ENCODE measurements at regions not wholly inside any gene's neighbourhood (a gene's known extent, or its start where the extent isn't known, plus 50 kb on each side); places are given as distances from the start of the nearest gene placed in this dataset.

DNA sequence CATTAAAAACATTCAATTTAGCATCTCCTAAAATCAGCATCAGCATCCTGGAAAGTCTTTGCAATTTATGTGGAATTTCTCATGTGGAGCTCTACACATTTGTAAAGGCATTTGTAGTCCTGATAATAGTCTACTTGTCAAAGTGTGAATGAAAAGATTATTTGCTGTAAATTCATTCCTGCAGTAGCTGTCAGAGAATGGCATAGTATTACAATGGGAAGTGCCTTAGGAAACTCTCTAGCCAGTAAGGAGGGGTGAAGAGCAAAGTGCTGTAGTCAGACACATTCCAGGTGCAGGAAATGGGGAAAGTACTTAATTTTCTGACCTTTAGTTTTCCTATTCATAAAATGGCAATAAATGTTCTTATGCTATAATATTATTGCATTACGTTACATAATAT lies 627.9 kb downstream of the KCTD16 start:
- no peak for DNase-seq
- CTCF ChIA-PET: no interaction called here
- no peaks in the 10 kb centered on the region for H3K4me1 Mint-ChIP-seq (ENCODE audit: low read depth)
- no peak overlapping the region for H3K4me3 Mint-ChIP-seq
- no peaks in the 10 kb centered on the region for H3K36me3 Mint-ChIP-seq (ENCODE audit: low read depth)
- no peaks in the 10 kb centered on the region for H3K27me3 Mint-ChIP-seq (ENCODE audit: low read depth)
- H3K9me3 Mint-ChIP-seq: peaks cover 8% of the 10 kb centered on the region
- H3K27ac Mint-ChIP-seq: no peak overlapping the region
- intact Hi-C loops (cut with micrococcal nuclease): no loop called here

DNA sequence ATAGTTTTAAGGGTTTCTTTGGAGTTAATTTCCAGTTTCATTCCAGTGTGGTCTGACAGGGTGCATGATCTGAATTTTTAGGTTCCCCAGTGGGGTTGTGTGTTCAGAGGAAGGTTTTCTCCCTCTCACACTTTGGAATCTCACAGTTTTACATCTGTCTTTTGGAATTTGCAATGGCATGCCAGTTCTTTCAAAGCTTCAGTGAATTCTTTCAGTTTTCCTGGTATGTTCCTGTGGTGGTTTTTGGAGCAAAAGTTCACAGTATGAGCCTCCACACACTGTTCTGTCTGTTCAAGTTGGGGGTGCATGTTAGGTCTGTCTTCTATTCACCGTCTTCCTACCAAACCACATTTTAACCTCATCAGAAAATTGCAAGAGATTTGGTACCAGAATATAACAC lies 624.2 kb downstream of the KCTD16 start:
- CTCF ChIA-PET: no interaction called here
- no peak for DNase-seq
- Mint-ChIP-seq H3K4me3 (no peak overlapping the region), H3K9me3 (peaks cover 20% of the 10 kb centered on the region), H3K36me3 (ENCODE audit: low read depth) (no peaks in the 10 kb centered on the region), H3K4me1 (ENCODE audit: low read depth) (no peaks in the 10 kb centered on the region), H3K27ac (no peak overlapping the region), H3K27me3 (ENCODE audit: low read depth) (no peaks in the 10 kb centered on the region)
- intact Hi-C loops (cut with micrococcal nuclease): no loop called here

DNA sequence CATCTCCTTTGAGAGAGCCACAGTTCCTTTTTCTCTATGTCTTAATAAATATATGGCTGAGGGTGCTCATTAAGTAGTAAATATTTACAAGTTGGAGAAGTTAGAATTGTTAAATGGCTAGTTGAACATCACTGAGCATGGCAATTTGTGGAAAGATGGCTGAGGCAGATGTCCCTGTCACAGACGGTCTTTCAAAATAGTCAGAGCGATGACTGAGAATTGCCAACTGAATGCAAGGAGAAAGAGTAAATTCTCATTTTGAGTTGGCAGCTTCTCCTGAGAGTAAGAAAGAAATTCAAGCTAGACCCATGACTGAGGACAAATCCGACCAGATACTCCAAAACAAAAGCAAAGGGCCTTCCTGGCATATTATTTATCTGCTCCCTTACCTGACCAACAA lies 617.9 kb downstream of the KCTD16 start:
- no peaks in the 10 kb centered on the region for H3K36me3 Mint-ChIP-seq (ENCODE audit: low read depth)
- H3K9me3 Mint-ChIP-seq: peaks cover 15% of the 10 kb centered on the region
- CTCF ChIA-PET: no interaction called here
- no peak overlapping the region for H3K27ac Mint-ChIP-seq
- H3K4me1 Mint-ChIP-seq (ENCODE audit: low read depth): no peaks in the 10 kb centered on the region
- H3K4me3 Mint-ChIP-seq: no peak overlapping the region
- H3K27me3 Mint-ChIP-seq (ENCODE audit: low read depth): no peaks in the 10 kb centered on the region
- intact Hi-C loops (cut with micrococcal nuclease): no loop called here
- no peak for DNase-seq

DNA sequence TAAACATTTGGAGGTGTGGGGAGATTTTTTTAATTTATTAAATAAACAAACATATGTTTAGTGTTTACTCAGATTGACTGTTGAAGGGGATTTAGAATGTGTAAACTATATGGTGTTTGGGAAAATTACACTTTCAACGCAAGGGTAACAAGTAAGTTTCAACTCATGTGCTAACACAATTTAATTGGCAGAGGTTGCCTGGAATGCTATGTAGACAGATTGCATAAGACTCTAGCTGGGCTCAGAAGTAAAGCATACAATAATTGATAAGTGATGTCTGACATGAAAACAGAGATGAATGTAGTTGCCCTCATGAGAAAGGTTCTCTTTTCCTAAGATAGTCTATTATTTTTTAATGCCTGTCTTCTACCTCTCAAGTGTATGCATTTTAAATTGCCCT lies 617.4 kb downstream of the KCTD16 start:
- H3K36me3 Mint-ChIP-seq (ENCODE audit: low read depth): no peaks in the 10 kb centered on the region
- no peak for DNase-seq
- no peaks in the 10 kb centered on the region for H3K4me1 Mint-ChIP-seq (ENCODE audit: low read depth)
- CTCF ChIA-PET: no interaction called here
- H3K9me3 Mint-ChIP-seq: peaks cover 12% of the 10 kb centered on the region
- H3K27me3 Mint-ChIP-seq (ENCODE audit: low read depth): no peaks in the 10 kb centered on the region
- H3K27ac Mint-ChIP-seq: no peak overlapping the region
- H3K4me3 Mint-ChIP-seq: no peak overlapping the region
- intact Hi-C loops (cut with micrococcal nuclease): no loop called here

DNA sequence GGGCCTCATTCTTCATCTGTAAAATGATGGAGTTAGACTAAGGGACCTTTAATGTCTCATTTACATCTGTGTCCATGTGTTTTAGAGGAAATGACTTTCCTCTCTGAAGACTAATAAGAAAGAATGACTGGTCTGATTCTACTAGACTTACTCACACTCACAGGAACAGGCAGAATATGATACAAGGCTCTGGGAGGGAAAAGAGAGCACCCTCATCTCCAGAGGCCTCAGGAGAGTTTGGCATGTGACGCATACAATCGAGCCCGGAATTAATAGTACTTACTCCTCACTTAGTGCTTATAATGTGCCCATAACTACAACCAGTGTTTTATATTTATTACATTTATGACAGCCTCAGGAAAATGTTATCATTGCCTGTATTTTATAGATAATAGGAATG lies 608.7 kb downstream of the KCTD16 start:
- intact Hi-C loops (cut with micrococcal nuclease): no loop called here

DNA sequence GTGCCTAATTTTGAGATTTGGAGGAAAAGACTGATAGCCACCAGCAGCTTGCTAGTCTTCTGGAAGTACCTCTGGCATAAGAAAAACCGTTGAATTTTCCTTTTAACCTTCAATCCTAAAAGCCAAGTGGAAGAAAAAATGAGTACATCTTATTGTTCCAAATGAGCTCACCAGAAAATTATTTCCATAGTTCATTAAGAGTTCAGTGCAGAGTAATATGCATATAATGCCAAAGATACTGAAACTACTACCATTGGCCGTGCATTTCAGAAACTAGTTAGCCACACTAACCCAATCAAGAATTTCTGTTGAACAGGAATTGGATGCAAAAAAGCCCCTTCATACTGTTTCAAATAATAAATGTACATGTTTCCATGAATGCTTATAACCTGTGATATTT lies 607.9 kb downstream of the KCTD16 start:
- Mint-ChIP-seq H3K27me3 (ENCODE audit: low read depth) (no peaks in the 10 kb centered on the region), H3K9me3 (peaks cover 2% of the 10 kb centered on the region), H3K4me1 (ENCODE audit: low read depth) (no peaks in the 10 kb centered on the region), H3K27ac (no peak overlapping the region), H3K4me3 (no peak overlapping the region), H3K36me3 (ENCODE audit: low read depth) (no peaks in the 10 kb centered on the region)
- intact Hi-C loops (cut with micrococcal nuclease): no loop called here
- DNase-seq: no peak
- CTCF ChIA-PET: no interaction called here

More for the DNA sequence above, 608.7 kb downstream of the KCTD16 start:
- no peaks in the 10 kb centered on the region for H3K27me3 Mint-ChIP-seq (ENCODE audit: low read depth)
- H3K36me3 Mint-ChIP-seq (ENCODE audit: low read depth): no peaks in the 10 kb centered on the region
- no peaks in the 10 kb centered on the region for H3K4me1 Mint-ChIP-seq (ENCODE audit: low read depth)
- no peak overlapping the region for H3K27ac Mint-ChIP-seq
- peaks cover 4% of the 10 kb centered on the region for H3K9me3 Mint-ChIP-seq
- CTCF ChIA-PET: no interaction called here
- no peak overlapping the region for H3K4me3 Mint-ChIP-seq
- DNase-seq: no peak

DNA sequence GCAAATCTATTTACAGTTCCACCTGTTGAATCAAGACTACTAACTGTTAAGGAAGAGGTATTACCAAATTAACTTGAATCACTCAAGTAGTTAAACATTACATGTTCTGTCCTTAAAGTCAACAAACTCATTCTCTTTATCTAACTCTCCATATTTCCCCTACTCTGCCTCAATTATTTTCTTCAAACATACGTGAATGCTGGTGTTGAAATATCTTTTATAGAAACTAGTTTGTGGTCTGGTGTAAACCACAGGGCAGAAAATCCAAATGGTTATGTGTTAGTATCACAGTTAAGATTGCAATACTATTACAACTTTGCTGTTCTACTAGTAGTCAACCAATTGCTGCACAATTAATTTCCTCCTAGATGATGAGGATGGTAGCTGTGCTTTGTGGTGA lies 603.5 kb downstream of the KCTD16 start:
- no peak overlapping the region for H3K27ac Mint-ChIP-seq
- H3K4me1 Mint-ChIP-seq (ENCODE audit: low read depth): no peaks in the 10 kb centered on the region
- intact Hi-C loops (cut with micrococcal nuclease): no loop called here
- H3K36me3 Mint-ChIP-seq (ENCODE audit: low read depth): no peaks in the 10 kb centered on the region
- peaks cover 1% of the 10 kb centered on the region for H3K9me3 Mint-ChIP-seq
- no peak overlapping the region for H3K4me3 Mint-ChIP-seq
- CTCF ChIA-PET: no interaction called here
- no peak for DNase-seq
- no peaks in the 10 kb centered on the region for H3K27me3 Mint-ChIP-seq (ENCODE audit: low read depth)

DNA sequence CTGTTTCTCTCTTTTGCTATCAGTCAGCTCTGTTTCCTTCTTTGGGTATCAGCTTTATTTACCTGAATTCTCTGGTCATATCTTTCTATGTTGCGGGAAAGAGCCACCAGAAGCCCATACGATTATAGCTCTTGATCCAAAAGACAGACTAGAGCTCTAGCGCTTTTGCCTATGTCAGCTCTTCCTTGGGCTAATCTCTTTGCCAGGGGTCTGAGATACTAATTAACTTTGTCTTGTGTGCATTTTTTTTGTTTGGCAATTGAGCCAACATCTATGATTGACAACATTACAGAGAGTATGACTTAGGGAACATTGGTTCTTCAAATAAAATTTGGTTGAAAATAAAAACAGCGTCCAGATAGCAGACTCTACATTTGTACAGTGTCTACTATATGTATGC lies 603.0 kb downstream of the KCTD16 start:
- H3K4me3 Mint-ChIP-seq: no peak overlapping the region
- intact Hi-C loops (cut with micrococcal nuclease): no loop called here
- H3K36me3 Mint-ChIP-seq (ENCODE audit: low read depth): no peaks in the 10 kb centered on the region
- no peak overlapping the region for H3K27ac Mint-ChIP-seq
- H3K9me3 Mint-ChIP-seq: peaks cover 1% of the 10 kb centered on the region
- no peak for DNase-seq
- CTCF ChIA-PET: no interaction called here
- no peaks in the 10 kb centered on the region for H3K27me3 Mint-ChIP-seq (ENCODE audit: low read depth)
- H3K4me1 Mint-ChIP-seq (ENCODE audit: low read depth): no peaks in the 10 kb centered on the region

DNA sequence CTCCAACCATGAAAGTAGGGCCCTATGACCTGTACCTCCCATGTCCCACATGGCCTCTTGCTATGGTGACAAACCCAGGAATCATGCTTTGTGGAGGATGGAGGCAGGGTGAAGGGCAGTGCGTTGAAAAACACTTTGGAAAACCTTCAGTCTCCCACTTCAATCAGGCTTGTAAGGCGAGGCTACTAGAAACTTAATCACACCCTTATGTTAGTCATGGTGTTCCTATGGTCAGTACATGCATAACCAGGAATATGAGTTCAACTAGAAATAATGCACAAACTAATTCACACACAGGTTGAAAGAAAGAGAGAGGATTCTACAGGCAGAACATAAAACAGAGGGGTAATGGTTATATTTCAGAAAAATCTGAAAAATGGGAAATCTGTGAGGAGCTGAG lies 601.1 kb downstream of the KCTD16 start:
- intact Hi-C loops (cut with micrococcal nuclease): no loop called here
- H3K27me3 Mint-ChIP-seq (ENCODE audit: low read depth): no peaks in the 10 kb centered on the region
- H3K36me3 Mint-ChIP-seq (ENCODE audit: low read depth): no peaks in the 10 kb centered on the region
- no peak for DNase-seq
- peaks cover 1% of the 10 kb centered on the region for H3K9me3 Mint-ChIP-seq
- no peaks in the 10 kb centered on the region for H3K4me1 Mint-ChIP-seq (ENCODE audit: low read depth)
- H3K4me3 Mint-ChIP-seq: no peak overlapping the region
- CTCF ChIA-PET: no interaction called here
- no peak overlapping the region for H3K27ac Mint-ChIP-seq

DNA sequence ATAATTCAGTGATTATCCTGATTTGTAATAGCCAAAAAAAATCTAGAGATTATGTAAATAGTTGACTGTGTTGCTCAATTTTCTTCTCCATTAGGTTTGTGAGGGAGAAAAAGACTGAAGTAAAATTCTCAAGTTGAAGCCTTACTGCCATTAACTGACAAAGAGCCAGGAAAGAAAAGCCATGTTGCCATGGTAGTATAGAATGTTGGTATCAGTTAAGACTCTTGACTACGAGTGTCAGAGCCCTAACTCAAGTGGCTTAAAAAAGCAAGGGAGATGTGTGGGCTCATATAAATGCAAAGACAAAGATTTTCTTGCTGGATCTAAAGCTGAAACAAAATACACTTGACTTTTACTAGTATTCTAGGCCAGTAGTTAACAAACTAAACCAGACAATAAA lies 571.7 kb downstream of the KCTD16 start:
- Mint-ChIP-seq H3K36me3 (ENCODE audit: low read depth) (no peaks in the 10 kb centered on the region), H3K4me1 (ENCODE audit: low read depth) (no peaks in the 10 kb centered on the region), H3K9me3 (peaks cover 11% of the 10 kb centered on the region), H3K27me3 (ENCODE audit: low read depth) (no peaks in the 10 kb centered on the region), H3K27ac (no peak overlapping the region), H3K4me3 (no peak overlapping the region)
- CTCF ChIA-PET: no interaction called here
- no peak for DNase-seq
- intact Hi-C loops (cut with micrococcal nuclease): no loop called here

DNA sequence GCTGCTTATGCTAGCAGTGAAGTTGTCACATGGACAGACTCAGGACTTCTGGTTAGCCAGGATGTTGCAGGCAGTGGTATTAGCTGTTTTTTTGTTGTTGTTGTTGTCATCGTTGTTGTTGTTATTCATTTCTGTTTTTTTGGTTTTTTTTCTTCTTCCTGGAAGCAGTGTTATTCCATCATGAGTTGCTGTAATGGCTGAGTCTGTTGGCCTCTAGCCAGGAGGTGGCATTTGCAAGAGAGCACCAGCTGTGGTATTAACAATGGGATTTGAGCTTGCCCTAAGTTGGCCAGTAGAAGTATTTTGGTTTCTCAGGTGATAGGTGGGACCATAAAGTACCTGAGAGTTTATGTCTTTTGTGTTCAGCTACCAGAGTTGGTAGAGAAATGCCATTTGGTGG lies 561.1 kb downstream of the KCTD16 start:
- DNase-seq: no peak
- intact Hi-C loops (cut with micrococcal nuclease): no loop called here
- Mint-ChIP-seq H3K4me3 (no peak overlapping the region), H3K27me3 (ENCODE audit: low read depth) (no peaks in the 10 kb centered on the region), H3K27ac (no peak overlapping the region), H3K9me3 (peaks cover 16% of the 10 kb centered on the region), H3K36me3 (ENCODE audit: low read depth) (no peaks in the 10 kb centered on the region), H3K4me1 (ENCODE audit: low read depth) (no peaks in the 10 kb centered on the region)
- CTCF ChIA-PET: no interaction called here

DNA sequence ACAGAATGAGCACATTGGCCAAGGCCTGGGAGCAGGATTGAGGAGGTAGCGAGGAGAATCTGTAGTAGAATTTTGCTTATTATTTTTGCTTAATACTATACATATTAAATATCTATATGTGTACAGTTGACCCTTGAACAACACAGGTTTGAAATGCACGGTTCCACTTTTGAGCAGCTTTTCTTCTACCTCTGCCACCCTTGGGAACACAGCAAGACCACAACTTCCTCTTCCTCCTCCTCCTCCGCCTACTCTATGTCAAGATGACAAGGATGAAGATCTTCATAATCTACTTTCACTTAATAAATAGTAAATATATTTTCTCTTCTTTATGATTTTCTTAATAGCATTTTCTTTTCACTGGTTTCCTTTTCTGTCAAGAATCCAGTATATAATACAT lies 541.4 kb downstream of the KCTD16 start:
- CTCF ChIA-PET: no interaction called here
- Mint-ChIP-seq H3K4me3 (no peak overlapping the region), H3K4me1 (ENCODE audit: low read depth) (no peaks in the 10 kb centered on the region), H3K9me3 (peaks cover 7% of the 10 kb centered on the region), H3K27me3 (ENCODE audit: low read depth) (no peaks in the 10 kb centered on the region), H3K36me3 (ENCODE audit: low read depth) (no peaks in the 10 kb centered on the region), H3K27ac (no peak overlapping the region)
- intact Hi-C loops (cut with micrococcal nuclease): no loop called here
- no peak for DNase-seq

DNA sequence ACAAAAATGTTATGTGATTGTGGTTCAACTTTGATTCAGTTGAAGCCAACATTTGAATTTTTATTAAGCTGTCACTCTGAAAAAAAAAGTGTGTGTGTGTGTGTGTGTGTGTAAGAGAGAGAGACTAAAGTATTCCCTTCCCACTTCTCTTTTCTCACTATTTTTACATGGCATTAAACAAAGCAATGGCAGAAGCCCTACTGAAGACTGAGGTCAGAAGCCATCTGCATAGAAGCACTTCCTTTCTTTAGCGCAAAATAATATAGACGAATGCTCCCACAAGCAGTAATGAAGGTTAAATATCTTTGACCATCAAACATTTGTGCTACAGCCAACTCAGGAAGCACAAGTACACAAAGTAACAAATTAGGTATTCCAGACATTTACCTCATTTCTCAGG lies 540.5 kb downstream of the KCTD16 start:
- CTCF ChIA-PET: no interaction called here
- H3K27me3 Mint-ChIP-seq (ENCODE audit: low read depth): no peaks in the 10 kb centered on the region
- no peaks in the 10 kb centered on the region for H3K4me1 Mint-ChIP-seq (ENCODE audit: low read depth)

DNA sequence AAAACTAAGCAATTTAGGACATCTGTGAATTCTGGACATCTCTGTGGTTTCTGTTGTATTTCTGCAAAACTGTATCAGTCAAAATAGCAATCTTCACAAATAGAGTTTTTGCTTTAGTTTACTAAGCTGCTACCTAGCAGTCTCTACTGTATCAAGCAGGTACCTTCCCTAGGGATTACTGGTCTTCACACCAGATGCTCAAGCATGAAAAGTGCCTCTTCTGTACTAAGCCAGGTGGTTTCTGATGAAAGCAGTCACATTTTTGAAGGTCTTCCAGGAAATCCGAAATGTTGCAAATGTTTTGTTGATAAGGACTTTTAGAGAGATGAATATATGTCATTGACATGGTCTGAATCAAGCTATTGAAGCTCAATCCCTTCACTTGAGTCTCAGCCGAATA lies 540.0 kb downstream of the KCTD16 start:
- H3K36me3 Mint-ChIP-seq (ENCODE audit: low read depth): no peaks in the 10 kb centered on the region
- no peak for DNase-seq
- no peaks in the 10 kb centered on the region for H3K27me3 Mint-ChIP-seq (ENCODE audit: low read depth)
- intact Hi-C loops (cut with micrococcal nuclease): no loop called here
- H3K9me3 Mint-ChIP-seq: peaks cover 7% of the 10 kb centered on the region
- H3K4me1 Mint-ChIP-seq (ENCODE audit: low read depth): no peaks in the 10 kb centered on the region
- no peak overlapping the region for H3K4me3 Mint-ChIP-seq
- CTCF ChIA-PET: no interaction called here
- H3K27ac Mint-ChIP-seq: no peak overlapping the region

More for the DNA sequence above, 540.5 kb downstream of the KCTD16 start:
- no peak overlapping the region for H3K4me3 Mint-ChIP-seq
- no peak overlapping the region for H3K27ac Mint-ChIP-seq
- no peak for DNase-seq
- no peaks in the 10 kb centered on the region for H3K36me3 Mint-ChIP-seq (ENCODE audit: low read depth)
- peaks cover 7% of the 10 kb centered on the region for H3K9me3 Mint-ChIP-seq
- intact Hi-C loops (cut with micrococcal nuclease): no loop called here
